ENCODE measurements at regions not wholly inside any gene's neighbourhood (a gene's known extent, or its start where the extent isn't known, plus 50 kb on each side); places are given as distances from the start of the nearest gene placed in this dataset.
"Not testable (repeated sequence)": the region's sequence is repeated elsewhere in the genome, so short reads cannot be mapped to it uniquely, and the experiment has no call there.

GRCh38 chr20:48526936-48527335 is 300.9 kb downstream of the PREX1 start:
- Histone ChIP-seq H3K36me3 (no peaks in the 10 kb centered on the region), H3K4me1 (no peaks in the 10 kb centered on the region), H3K4me3 (no peak overlapping the region), H3K9me3 (no peaks in the 10 kb centered on the region), H3K27ac (no peak overlapping the region), H3K27me3 (no peaks in the 10 kb centered on the region)
- TF ChIP-seq CTCF (IDR thresholded peaks at IDR 0.05) = no peak
- intact Hi-C loops (cut with DNase I; ENCODE audit: low total_unique reads) = no loop called here
- no peak for DNase-seq

GRCh38 chr20:48525400-48525799 is 302.4 kb downstream of the PREX1 start:
- TF ChIP-seq CTCF (IDR thresholded peaks at IDR 0.05) (no peak), POLR2A (IDR thresholded peaks at IDR 0.05) (no peak)
- H3K4me3 ChIP-seq = no peak overlapping the region
- no peaks in the 10 kb centered on the region for H3K36me3 ChIP-seq
- no peak overlapping the region for H3K27ac ChIP-seq
- intact Hi-C loops (cut with DNase I; ENCODE audit: low total_unique reads) = no loop called here
- DNase-seq = no peak
- no peaks in the 10 kb centered on the region for H3K27me3 ChIP-seq
- H3K4me1 ChIP-seq = no peaks in the 10 kb centered on the region
- H3K9me3 ChIP-seq = no peaks in the 10 kb centered on the region

GRCh38 chr20:48524582-48524981 is 303.2 kb downstream of the PREX1 start:
- TF ChIP-seq CTCF (IDR thresholded peaks at IDR 0.05) = no peak
- no peak for TF ChIP-seq POLR2A (IDR thresholded peaks at IDR 0.05)
- no peaks in the 10 kb centered on the region for H3K36me3 ChIP-seq
- H3K27me3 ChIP-seq = no peaks in the 10 kb centered on the region
- no peak overlapping the region for H3K27ac ChIP-seq
- no peaks in the 10 kb centered on the region for H3K9me3 ChIP-seq
- no peak overlapping the region for H3K4me3 ChIP-seq
- no peak for DNase-seq
- H3K4me1 ChIP-seq = no peaks in the 10 kb centered on the region
- intact Hi-C loops (cut with DNase I; ENCODE audit: low total_unique reads) = no loop called here

GRCh38 chr20:48523191-48523995 is 304.4 kb downstream of the PREX1 start:
- TF ChIP-seq POLR2A (IDR thresholded peaks at IDR 0.05) (no peak), CTCF (IDR thresholded peaks at IDR 0.05) (no peak)

GRCh38 chr20:48521121-48521520 is 306.7 kb downstream of the PREX1 start:
- Histone ChIP-seq H3K9me3 (no peaks in the 10 kb centered on the region), H3K4me3 (no peak overlapping the region), H3K27me3 (no peaks in the 10 kb centered on the region), H3K4me1 (no peaks in the 10 kb centered on the region), H3K27ac (no peak overlapping the region), H3K36me3 (no peaks in the 10 kb centered on the region)
- intact Hi-C loops (cut with DNase I; ENCODE audit: low total_unique reads) = no loop called here
- no peak for TF ChIP-seq CTCF (IDR thresholded peaks at IDR 0.05)
- no peak for TF ChIP-seq POLR2A (IDR thresholded peaks at IDR 0.05)
- DNase-seq = no peak

More at GRCh38 chr20:48523191-48523995, 304.4 kb downstream of the PREX1 start:
- Histone ChIP-seq H3K27me3 (no peaks in the 10 kb centered on the region), H3K36me3 (no peaks in the 10 kb centered on the region), H3K27ac (no peak overlapping the region), H3K4me1 (no peaks in the 10 kb centered on the region), H3K4me3 (no peak overlapping the region), H3K9me3 (no peaks in the 10 kb centered on the region)
- intact Hi-C loops (cut with DNase I; ENCODE audit: low total_unique reads) = no loop called here
- no peak for DNase-seq

- not testable (repeated sequence) for H3K27ac ChIP-seq, H3K4me3 ChIP-seq, H3K9me3 ChIP-seq, H3K27me3 ChIP-seq, H3K4me1 ChIP-seq, H3K36me3 ChIP-seq
- peak in 1 of 2 donors; percentile 16 for DNase-seq
- intact Hi-C loops (cut with DNase I; ENCODE audit: low total_unique reads) = loop anchor here (10.0 kb wide), 1 partner anchor 621 kb away; no protein-coding TSS in a partner anchor
Measured at GRCh38 chr20:48516196-48516595, 311.6 kb downstream of the PREX1 start.

GRCh38 chr20:48514577-48514976 is 313.2 kb downstream of the PREX1 start:
- H3K4me1 ChIP-seq, H3K27me3 ChIP-seq, DNase-seq, H3K4me3 ChIP-seq, H3K36me3 ChIP-seq, H3K9me3 ChIP-seq, H3K27ac ChIP-seq: not testable (repeated sequence)
- intact Hi-C loops (cut with DNase I; ENCODE audit: low total_unique reads) = loop anchor here (10.0 kb wide), 1 partner anchor 620 kb away; no protein-coding TSS in a partner anchor

- H3K4me1 ChIP-seq, H3K4me3 ChIP-seq, DNase-seq, H3K27me3 ChIP-seq, H3K27ac ChIP-seq, H3K9me3 ChIP-seq, H3K36me3 ChIP-seq: not testable (repeated sequence)
- intact Hi-C loops (cut with DNase I; ENCODE audit: low total_unique reads) = loop anchor here (10.0 kb wide), 1 partner anchor 618 kb away; no protein-coding TSS in a partner anchor
Measured at GRCh38 chr20:48512539-48512938, 315.3 kb downstream of the PREX1 start.
